T47D (cell line): ENCODE measurements at regions not wholly inside any gene's neighbourhood (a gene's known extent, or its start where the extent isn't known, plus 50 kb on each side); places are given as distances from the start of the nearest gene placed in this dataset.

Source experiments
- DNase-seq, 2 experiments: peaks; one replicate each; pipeline versions ENCODE4 v3.0.0 to v3.0.0-alpha.2; 2011 to 2012; ENCODE audit warnings: low read depth in 1 of 2, low spot score in 1 of 2
- JUND ChIP-seq: IDR thresholded peaks from 2 replicates; pipeline ENCODE4 v1.6.1; 2012; ENCODE audit warnings: low read depth
- in situ Hi-C: cut with HindIII; loops from 2 replicates; pipeline ENCODE4 v1.10.0; 2016; ENCODE audit warnings: low sequenced_read_pairs, low pct_unique_long_range_greater_than_20kb

GRCh38 chr1:81388435-81388834, 412.3 kb upstream of the ADGRL2 start:
- in situ Hi-C loops = no loop called here
- no peak for TF ChIP-seq JUND
- DNase-seq = no peak

DNA sequence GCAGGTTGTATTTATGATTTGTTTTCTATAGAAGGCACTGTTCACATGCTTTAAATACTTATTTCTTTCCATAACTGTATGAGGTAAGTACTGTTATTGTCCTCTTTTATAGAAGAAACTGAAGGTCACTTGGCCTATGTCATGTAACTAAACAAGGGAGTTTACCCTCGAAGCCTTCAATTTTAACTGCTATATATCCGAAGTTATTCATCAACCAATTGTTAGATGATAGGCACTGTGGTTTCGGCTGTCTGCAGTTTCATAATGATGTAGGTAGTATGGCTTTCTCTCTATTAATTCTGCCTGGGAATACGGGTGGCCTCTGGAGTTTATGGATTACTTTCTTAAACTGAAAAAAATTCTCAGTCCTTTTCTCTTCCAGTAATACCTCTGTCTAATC, 413.3 kb upstream of the ADGRL2 start:
- TF ChIP-seq JUND = no peak
- in situ Hi-C loops = no loop called here
- no peak for DNase-seq

DNA sequence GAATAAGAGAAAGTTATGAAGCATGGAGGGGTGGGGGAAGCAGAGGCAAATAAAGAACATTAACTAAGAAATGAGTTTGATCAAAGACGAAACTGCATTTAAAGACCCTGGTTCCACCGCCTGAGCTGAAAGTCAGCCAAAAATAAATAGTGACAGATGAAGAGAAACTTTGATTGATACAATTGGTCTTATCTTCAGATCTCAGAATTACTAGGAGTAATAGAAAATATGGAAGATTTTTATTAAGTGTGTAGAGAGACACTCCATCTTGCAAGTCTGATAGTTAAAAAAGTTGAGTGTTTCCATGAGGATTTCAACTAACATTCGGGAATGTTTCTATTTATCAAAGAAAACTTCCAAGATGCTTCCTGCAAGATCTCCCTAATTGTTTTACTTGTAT, 418.2 kb upstream of the ADGRL2 start:
- DNase-seq = no peak
- in situ Hi-C loops = no loop called here
- TF ChIP-seq JUND = no peak

DNA sequence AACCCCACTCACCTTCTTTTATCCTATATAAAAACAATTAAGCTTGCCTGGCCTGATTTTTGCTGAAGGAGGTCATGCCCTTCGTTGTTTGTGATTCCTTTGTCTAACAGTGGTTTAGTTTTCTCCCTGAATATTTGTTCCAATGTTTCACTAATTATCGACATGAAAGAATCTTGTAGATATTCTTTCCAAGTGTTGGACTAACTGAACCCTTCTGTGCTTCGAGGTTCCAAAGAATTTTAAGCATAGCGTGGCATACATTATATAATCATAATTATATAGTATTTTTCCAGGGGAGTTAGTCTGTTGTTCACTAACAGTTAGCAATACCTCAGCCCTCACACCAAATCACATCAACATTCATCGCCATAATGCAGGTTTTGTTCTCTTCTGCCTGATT, 418.9 kb upstream of the ADGRL2 start:
- no peak for TF ChIP-seq JUND
- no peak for DNase-seq
- in situ Hi-C loops = no loop called here

DNA sequence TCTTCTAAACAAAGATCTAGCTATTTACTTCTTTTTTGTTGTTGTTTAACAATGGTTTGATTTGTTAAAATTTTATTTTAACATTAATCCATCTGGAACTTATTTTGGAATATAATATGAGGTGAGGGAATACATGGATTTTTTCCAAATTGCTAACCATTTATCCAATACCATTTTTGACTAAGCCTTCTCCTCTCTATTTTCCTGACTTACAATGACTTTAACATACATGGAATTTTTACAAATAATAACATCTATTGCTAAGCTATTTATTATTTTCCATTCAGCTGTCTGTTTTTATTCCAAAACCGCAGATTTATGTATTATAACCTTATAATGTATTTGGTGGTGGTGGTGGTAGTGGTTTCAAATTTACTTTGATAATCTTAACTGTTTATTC, 420.3 kb upstream of the ADGRL2 start:
- TF ChIP-seq JUND = no peak
- in situ Hi-C loops = no loop called here
- no peak for DNase-seq

- TF ChIP-seq JUND = no peak
- in situ Hi-C loops = no loop called here
- DNase-seq = no peak
Measured at GRCh38 chr1:81379430-81379829, 421.3 kb upstream of the ADGRL2 start.

- in situ Hi-C loops = no loop called here
Measured at GRCh38 chr1:81377406-81377805, 423.3 kb upstream of the ADGRL2 start.

GRCh38 chr1:81375884-81376548, 424.7 kb upstream of the ADGRL2 start:
- DNase-seq = no peak
- no peak for TF ChIP-seq JUND

More at GRCh38 chr1:81377406-81377805, 423.3 kb upstream of the ADGRL2 start:
- no peak for TF ChIP-seq JUND
- peak in 1 of 2 experiments; percentile 4 for DNase-seq

DNA sequence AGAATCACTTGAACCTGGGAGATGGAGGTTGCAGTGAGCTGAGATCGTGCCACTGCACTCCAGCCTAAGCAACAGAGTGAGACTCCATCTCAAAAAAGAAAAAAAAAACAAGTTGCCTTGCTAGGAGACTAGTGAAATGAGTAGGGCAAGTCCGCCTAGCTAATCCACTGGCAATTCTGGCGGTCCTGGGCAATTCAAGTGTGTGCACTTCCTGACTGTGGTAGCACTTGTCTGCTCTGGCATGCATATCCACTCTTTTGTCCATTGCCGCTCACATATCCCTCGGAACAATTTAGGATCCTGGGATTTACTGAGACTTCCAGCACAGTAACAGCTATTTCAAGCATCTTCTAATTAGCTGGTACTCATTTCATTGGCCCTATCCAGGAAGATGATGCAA, 426.3 kb upstream of the ADGRL2 start:
- in situ Hi-C loops = no loop called here
- TF ChIP-seq JUND = no peak
- DNase-seq = no peak

More at GRCh38 chr1:81375884-81376548, 424.7 kb upstream of the ADGRL2 start:
- in situ Hi-C loops = no loop called here

DNA sequence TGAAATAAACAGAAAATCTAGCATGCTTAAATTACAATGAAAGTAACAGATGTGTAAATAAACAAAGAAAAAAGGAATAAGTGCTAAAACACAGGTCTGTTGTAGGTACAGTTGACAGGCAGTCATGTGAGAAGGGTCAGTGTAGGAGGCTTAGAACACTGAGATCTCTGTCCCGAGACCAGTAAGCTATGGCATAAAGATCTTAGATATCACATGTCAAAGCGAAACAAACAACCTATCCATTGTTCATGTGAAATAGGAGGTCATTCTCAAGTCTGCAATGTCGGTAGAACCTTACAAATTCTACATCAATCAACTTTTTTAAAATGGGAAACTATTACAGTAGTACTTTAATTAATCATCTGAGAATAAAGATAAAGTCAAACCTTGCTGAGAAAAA, 428.9 kb upstream of the ADGRL2 start:
- TF ChIP-seq JUND = no peak
- no peak for DNase-seq
- in situ Hi-C loops = no loop called here

DNA sequence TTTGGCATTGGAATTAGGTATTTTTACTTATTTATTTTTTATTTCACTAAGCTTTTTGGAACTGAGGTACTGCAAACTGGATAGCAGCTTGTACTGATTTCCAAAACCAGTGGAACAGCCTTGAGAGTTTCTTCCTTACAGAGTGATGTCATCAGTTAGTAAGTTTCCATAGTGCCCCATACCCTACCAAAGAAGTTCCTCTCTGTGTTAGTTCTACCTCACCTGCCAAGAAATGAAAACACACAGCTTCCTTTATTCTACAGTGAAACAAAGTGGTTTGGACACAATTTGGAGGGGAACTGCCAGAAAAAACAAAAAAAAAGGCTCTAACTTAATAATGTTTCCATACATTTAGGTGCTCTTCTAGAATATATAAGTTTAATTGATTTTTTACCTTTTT, 430.9 kb upstream of the ADGRL2 start:
- peak in 1 of 2 experiments; percentile 11 for DNase-seq
- in situ Hi-C loops = no loop called here

GRCh38 chr1:81366173-81366572, 434.6 kb upstream of the ADGRL2 start:
- no peak for TF ChIP-seq JUND
- in situ Hi-C loops = no loop called here
- DNase-seq = no peak

More for the DNA sequence above, 430.9 kb upstream of the ADGRL2 start:
- no peak for TF ChIP-seq JUND

- in situ Hi-C loops = no loop called here
- no peak for DNase-seq
- no peak for TF ChIP-seq JUND
Measured at GRCh38 chr1:81364088-81364487, 436.6 kb upstream of the ADGRL2 start.

DNA sequence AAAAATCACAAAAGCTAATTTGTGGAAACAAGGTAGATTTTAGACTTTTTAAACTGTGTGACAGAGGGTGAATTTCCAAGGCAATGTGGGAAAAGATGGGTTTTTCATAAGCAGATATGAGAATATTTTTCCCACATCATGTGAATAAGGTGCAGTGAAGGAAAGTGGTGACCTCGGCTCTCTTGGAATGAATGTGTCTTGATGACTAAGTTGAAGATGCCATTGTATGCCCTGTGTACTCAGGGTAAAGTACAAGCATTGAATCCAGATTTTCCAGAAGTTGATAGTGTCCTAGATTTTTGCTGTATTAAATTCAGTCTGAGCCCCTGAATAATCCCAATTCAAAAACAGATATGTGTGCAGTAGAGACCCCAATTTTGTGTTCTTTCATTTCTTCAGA, 442.6 kb upstream of the ADGRL2 start:
- in situ Hi-C loops = no loop called here
- no peak for TF ChIP-seq JUND
- no peak for DNase-seq

GRCh38 chr1:81351864-81352263, 448.9 kb upstream of the ADGRL2 start:
- DNase-seq = no peak
- in situ Hi-C loops = no loop called here
- TF ChIP-seq JUND = no peak
